ENCODE measurements at regions not wholly inside any gene's neighbourhood (a gene's known extent, or its start where the extent isn't known, plus 50 kb on each side); places are given as distances from the start of the nearest gene placed in this dataset.
"Not testable (repeated sequence)": the region's sequence is repeated elsewhere in the genome, so short reads cannot be mapped to it uniquely, and the experiment has no call there.

DNA sequence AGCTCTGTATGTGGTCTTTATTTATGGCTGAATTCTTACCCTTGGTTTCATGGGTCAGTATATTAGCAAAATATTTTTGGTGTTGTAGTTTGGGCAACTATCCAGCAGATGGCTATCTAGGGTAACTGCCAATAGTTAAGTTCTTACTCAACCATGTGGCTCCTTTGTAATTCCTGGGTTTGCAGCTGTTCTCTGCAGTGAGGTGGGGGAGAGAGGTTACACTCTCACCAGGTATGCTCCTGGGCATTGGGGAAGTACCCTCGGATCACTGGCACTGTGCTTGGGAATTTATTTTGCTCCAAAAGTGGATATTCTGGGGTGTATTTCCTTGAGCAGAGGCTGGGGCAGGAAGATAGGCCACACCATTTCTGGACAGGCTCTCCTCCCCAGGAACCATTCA is 436.7 kb upstream of the TMPRSS15 start:
- Histone ChIP-seq H4K20me1 (replicated peaks; ENCODE audit: control insufficient read depth, insufficient read depth, low read length) (no peaks in the 10 kb centered on the region), H3K9me1 (ENCODE audit: control insufficient read depth, insufficient read depth, low read length) (no peaks in the 10 kb centered on the region), H2AFZ (ENCODE audit: low read depth, low read length) (no peak overlapping the region), H3K4me1 (replicated peaks in 1 of 2; ENCODE audit: control insufficient read depth in 2 of 2, insufficient read depth in 2 of 2, low read length in 2 of 2) (no peaks in the 10 kb centered on the region), H3K9ac (ENCODE audit: insufficient read depth in 1 of 2, low read depth in 2 of 2, low read length in 2 of 2) (no peak overlapping the region), H3K79me2 (ENCODE audit: control insufficient read depth, insufficient read depth, low read length) (no peaks in the 10 kb centered on the region), H3K9me3 (replicated peaks; ENCODE audit: control insufficient read depth, insufficient read depth, low read depth, low read length) (no peaks in the 10 kb centered on the region; the same call in 1 of the 2 replicates), H3K27me3 (ENCODE audit: control insufficient read depth in 2 of 2, insufficient read depth in 2 of 2, low read length in 2 of 2) (no peaks in the 10 kb centered on the region), H3K27ac (ENCODE audit: extremely low read depth, low read depth, low read length) (no peak overlapping the region), H3K4me2 (ENCODE audit: insufficient read depth, low read length) (no peak overlapping the region), H3K4me3 (no peak overlapping the region), H3K36me3 (ENCODE audit: control insufficient read depth, insufficient read depth, low read length) (no peaks in the 10 kb centered on the region)
- FAIRE-seq (no peak), DNase-seq (ENCODE audit: extremely low read depth in 1 of 4, low spot score in 3 of 4) (peak in 2 of 4 experiments; percentile 5 to 27), ATAC-seq (0 out of 3 replicates have a peak, but pooled peaks have one; percentile 28)
- BruUV-seq (replicated peaks), result no TSS peak
- ChIA-PET CTCF (ENCODE audit: low intra/inter-chr PET ratio) (no interaction called here), POLR2A (no interaction called here)
- in situ Hi-C loops (cut with MboI), result no loop called here
- TF ChIP-seq RAD21 (CRISPR knock-in tag; conservative IDR thresholded peaks at IDR 0.05 in 1 of 2, IDR thresholded peaks at IDR 0.05 in 1 of 2) (peak in 1 of 2 experiments; percentile 41; a peak in 2 of 4 replicates), THRAP3 (IDR thresholded peaks at IDR 0.05; ENCODE audit: borderline replicate concordance) (no peak)
- TF ChIP-seq, protein P1, sequence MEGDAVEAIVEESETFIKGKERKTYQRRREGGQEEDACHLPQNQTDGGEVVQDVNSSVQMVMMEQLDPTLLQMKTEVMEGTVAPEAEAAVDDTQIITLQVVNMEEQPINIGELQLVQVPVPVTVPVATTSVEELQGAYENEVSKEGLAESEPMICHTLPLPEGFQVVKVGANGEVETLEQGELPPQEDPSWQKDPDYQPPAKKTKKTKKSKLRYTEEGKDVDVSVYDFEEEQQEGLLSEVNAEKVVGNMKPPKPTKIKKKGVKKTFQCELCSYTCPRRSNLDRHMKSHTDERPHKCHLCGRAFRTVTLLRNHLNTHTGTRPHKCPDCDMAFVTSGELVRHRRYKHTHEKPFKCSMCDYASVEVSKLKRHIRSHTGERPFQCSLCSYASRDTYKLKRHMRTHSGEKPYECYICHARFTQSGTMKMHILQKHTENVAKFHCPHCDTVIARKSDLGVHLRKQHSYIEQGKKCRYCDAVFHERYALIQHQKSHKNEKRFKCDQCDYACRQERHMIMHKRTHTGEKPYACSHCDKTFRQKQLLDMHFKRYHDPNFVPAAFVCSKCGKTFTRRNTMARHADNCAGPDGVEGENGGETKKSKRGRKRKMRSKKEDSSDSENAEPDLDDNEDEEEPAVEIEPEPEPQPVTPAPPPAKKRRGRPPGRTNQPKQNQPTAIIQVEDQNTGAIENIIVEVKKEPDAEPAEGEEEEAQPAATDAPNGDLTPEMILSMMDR (IDR thresholded peaks at IDR 0.05 in 2 of 3, conservative IDR thresholded peaks at IDR 0.05 in 1 of 3; ENCODE audit: insufficient read depth in 2 of 3, low read depth in 1 of 3, low read length in 3 of 3), result peak in 2 of 3 experiments; percentile 31 to 33; a peak in 3 of 6 replicates
- 0% methylated on average over 1 of the region's 1 CpG for WGBS (ENCODE audit: insufficient coverage, low coverage, missing lambda C conversion rate)
- intact Hi-C loops (cut with micrococcal nuclease), result no loop called here

DNA sequence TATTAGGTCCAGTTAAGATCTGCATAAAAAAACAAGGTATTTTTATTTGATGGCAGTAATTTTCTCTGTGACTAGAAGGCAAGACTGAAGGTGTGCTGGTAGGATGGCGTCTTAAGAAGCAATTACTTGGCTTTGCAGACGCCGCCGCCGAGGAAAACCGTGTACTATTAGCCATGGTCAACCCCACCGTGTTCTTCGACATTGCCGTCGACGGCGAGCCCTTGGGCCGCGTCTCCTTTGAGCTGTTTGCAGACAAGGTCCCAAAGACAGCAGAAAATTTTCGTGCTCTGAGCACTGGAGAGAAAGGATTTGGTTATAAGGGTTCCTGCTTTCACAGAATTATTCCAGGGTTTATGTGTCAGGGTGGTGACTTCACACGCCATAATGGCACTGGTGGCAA is 454.0 kb upstream of the TMPRSS15 start:
- FAIRE-seq, H3K4me3 ChIP-seq: not testable (repeated sequence)
- 1% methylated on average over 12 of the region's 16 CpGs for WGBS (ENCODE audit: insufficient coverage, low coverage, missing lambda C conversion rate)

More for the DNA sequence above, 454.0 kb upstream of the TMPRSS15 start:
- H4K20me1 ChIP-seq (replicated peaks; ENCODE audit: control insufficient read depth, insufficient read depth, low read length); H3K4me1 ChIP-seq (replicated peaks in 1 of 2; ENCODE audit: control insufficient read depth in 2 of 2, insufficient read depth in 2 of 2, low read length in 2 of 2); H3K4me2 ChIP-seq (ENCODE audit: insufficient read depth, low read length); H3K36me3 ChIP-seq (ENCODE audit: control insufficient read depth, insufficient read depth, low read length); H3K79me2 ChIP-seq (ENCODE audit: control insufficient read depth, insufficient read depth, low read length); H3K9ac ChIP-seq (ENCODE audit: insufficient read depth in 1 of 2, low read depth in 2 of 2, low read length in 2 of 2); H3K27me3 ChIP-seq (ENCODE audit: control insufficient read depth in 2 of 2, insufficient read depth in 2 of 2, low read length in 2 of 2); DNase-seq (ENCODE audit: extremely low read depth in 1 of 4, low spot score in 3 of 4); H3K9me1 ChIP-seq (ENCODE audit: control insufficient read depth, insufficient read depth, low read length); POLR2A ChIA-PET; H2AFZ ChIP-seq (ENCODE audit: low read depth, low read length); H3K9me3 ChIP-seq (replicated peaks; ENCODE audit: control insufficient read depth, insufficient read depth, low read depth, low read length); intact Hi-C loops (cut with micrococcal nuclease); CTCF ChIA-PET (ENCODE audit: low intra/inter-chr PET ratio); H3K27ac ChIP-seq (ENCODE audit: extremely low read depth, low read depth, low read length); ATAC-seq; in situ Hi-C loops (cut with MboI): not testable (repeated sequence)
- TSS peak; percentile 99 for BruUV-seq (replicated peaks)

All from K562 (cell line).